HG03439 (cell line): ENCODE measurements at regions not wholly inside any gene's neighbourhood (a gene's known extent, or its start where the extent isn't known, plus 50 kb on each side); places are given as distances from the start of the nearest gene placed in this dataset.
"Not testable (repeated sequence)": the region's sequence is repeated elsewhere in the genome, so short reads cannot be mapped to it uniquely, and the experiment has no call there.

Source experiments
- ATAC-seq: cut with Tn5 transposase; IDR thresholded peaks from one replicate; pipeline ENCODE4 v1.9.1; 2021; ENCODE audit warnings: mild to moderate bottlenecking, moderate library complexity; ENCODE audit not compliant: unreplicated experiment

DNA sequence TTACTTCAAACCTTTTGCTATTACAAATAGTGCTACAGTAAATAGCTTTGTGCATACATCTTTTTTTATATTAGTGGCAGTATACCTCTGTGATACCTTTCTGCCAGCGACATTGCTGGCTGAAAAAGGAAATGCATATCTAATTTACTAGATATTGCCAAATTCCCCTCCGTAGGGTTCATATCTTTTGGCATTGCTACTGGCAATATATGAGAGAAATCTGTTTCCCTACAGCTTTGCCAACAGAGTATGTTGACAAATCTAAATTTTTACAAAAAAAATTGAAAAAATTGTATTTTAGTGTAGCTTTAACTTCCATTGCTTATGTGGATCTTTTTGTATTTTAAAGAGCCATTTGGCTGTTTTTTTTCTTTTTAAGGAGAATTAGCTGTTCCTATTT is 426.7 kb downstream of the TRIB2 start:
- no peak for ATAC-seq

DNA sequence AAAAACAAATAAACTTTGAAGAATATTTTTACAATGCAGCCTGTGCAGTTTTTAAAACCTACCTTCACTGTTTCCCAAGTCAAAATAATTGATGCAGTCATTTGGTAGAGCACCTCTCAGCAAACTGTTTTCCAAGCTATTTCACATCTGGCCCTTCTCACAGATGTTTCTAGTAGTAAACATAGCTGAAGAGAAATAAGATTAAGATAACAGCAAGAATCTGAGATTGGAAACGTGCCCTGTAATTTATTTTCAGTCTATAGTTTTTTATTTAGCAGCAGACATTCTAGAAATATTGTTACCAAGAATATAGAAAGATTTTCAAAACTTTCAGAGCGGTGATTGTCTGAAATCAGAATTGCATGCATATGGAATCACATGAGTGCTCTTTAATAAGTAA is 440.2 kb downstream of the TRIB2 start:
- ATAC-seq = no peak

DNA sequence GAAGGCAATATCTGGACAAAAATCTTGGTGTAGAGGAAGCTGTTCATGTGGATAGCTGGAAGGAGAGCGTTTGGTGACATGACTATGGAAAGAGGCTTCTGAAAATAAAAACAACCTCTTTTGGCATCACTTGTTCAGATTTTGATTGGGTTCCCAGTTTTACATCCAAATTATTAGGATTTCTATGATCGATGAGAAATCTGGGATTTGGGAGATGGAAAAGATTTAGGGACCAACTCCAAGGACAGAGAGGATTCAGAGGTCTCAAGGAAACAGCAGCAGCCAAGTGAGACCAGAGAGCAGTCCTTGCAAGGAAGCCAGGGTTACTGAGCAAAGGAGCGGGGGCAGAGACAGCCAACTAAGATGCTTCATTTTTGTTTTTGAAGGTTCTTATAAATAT is 441.7 kb downstream of the TRIB2 start:
- no peak for ATAC-seq

DNA sequence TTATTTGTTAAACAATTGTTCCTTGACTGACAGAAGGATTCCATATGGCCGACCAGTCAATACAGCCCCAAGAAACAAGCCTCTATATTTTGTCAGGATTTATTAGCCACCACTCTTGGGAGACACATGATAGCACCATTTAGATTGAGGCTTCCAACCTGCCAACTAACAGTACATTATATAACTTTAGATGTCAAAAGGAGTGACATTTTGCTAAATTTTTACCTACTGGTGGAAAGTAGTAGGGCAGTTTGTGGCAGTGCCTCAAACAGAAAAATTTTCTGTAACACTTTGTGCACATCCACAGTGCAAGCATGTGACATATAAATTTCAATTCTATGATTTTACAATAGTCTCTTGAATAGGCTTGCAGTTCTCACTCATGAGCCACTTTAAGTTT is 464.0 kb downstream of the TRIB2 start:
- no peak for ATAC-seq

DNA sequence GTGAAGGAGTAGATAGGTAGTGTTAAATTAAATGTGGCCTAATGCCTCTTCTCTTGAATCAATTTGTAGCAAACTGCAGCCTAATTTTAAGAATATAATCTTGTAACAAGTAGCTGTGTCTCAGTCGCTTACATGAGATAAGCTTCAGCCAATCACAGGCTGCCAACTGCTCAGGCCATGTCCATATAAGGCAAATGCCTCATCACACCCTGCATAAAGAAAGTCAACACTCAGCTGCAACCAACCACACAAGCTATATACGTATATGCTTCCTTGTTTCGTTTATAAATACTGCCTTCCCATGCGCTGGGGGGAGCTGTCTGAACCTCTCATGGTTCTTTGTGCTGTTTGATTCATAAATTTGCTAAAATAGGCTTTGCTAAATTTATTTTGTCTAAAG is 476.3 kb downstream of the TRIB2 start:
- peak; percentile 74 for ATAC-seq

DNA sequence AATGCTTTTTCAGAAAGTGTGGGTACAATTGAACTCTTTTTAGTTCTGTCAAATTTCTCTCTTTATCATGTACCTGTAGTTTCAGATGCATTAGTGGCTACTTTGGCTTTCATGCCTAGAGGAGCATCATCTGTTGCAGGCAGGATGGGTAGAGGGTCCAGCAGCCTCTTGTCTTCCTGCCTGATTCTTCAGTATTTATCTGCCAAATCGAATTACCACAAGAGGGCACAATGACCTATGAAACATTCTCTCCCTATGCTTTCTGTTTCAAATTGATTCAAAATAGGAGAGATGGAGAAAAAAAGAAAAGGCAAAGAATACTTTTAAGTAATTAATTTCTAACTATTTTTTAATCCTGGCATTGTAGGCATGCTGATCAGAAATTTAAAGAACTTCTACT is 477.2 kb downstream of the TRIB2 start:
- peak; percentile 71 for ATAC-seq

DNA sequence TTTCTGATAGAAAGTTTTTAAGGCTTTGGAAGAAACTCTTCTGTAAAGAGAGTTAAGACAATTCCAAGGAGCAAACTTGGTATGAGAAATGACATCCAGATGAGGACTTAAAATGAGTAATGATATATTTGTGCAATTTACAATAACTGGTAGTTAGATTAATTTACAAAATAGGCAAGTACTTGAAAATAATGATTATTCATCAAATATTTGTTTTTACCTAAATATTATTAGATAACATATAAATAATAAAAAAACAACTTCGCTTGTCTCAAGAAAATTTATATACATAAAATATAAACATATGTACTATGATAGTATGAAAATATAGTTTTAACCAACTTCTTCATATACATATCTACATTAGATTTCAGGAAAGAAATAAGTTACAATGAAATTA is 478.5 kb downstream of the TRIB2 start:
- no peak for ATAC-seq

DNA sequence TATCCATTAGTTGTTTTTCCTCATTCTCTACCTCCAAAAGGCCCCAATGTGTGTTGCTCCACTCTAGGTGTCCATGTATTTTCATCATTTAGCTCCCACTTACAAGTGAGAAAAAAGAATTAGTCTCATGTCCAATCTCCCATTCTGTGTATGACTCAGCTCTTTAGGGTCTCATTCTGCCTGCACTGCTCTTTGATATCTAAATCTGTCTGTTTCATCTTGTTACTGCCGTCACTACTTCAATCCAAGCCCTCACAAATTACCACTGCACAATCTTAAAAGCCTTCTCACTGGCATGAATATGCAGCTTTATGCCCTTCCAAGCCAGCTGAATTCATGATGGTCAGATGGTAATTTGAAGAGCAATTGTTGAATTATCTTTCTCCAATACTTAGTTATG is 480.5 kb downstream of the TRIB2 start:
- ATAC-seq = no peak

DNA sequence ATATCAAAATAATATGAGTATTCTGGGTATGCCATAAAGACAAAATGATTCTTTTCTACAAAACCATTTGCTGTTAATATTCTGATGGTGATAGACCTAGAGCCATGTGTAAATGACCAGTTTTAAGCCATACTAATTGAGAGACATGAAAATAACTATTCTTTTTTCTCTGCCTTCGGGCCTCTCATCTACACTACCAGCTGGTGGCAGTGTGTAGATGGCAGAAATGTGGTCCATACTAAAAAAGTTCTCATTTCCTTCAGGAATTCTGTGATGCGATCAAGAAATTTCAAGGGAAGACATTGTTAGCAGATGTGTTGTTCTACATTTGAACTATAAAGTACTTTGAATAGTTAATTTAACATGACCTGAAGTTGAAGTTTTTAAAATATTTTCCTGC is 485.2 kb downstream of the TRIB2 start:
- no peak for ATAC-seq

DNA sequence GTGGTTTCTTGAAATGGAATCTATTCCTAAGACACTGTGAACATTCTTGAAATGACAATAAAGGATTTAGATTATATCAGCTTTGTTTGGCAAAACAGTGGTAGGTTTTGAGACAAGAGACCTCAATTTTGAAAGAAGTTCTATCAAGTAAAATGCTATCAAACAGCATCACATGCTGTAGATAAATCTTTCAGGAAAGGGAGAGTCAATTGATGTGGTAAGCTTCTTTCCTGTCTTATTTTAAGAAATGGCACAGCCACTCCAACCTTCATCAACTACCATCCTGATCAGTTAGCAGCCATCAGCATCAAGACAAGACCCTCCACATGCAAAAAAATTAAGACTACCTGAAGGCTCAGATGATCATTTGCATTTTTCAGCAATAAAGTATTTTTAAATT is 495.4 kb downstream of the TRIB2 start:
- ATAC-seq = no peak

DNA sequence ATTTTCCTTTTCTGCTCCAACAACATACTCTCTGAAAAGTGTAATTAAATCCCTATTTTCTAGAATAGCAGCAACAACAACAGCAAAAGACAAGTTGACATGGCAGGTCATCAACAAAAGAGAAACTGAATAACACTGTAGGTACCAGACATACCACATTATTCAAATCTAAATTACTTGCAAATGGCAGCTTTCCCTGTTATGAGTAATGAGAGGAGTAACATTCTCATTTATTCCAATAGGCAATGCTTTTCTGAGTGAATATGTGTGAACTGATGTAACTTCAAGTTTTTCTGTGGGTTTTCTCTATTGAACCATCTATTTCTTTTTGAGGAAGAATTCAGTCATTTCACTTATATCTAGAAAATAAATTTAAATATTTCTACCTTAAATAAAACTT is 501.5 kb downstream of the TRIB2 start:
- ATAC-seq = no peak

DNA sequence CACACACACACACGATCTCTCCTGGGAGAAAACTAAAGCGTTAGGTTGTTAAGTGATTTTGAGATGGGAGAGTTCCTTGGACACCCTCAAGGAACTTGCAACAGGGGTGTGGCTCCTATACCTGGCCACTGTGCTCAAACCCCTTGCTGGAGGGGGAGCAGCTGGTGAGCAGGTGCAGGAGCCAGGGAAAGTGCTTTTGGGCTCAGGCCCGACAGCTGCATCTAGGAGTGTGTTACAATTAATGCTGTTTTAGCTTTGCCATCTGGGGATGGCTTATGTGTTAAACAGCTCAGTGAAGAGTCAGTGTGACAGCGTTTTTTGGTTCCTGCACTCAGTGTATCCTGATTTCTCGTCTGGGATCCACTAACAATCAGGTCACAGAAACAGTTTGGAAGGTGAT is 510.8 kb downstream of the TRIB2 start:
- ATAC-seq = no peak

DNA sequence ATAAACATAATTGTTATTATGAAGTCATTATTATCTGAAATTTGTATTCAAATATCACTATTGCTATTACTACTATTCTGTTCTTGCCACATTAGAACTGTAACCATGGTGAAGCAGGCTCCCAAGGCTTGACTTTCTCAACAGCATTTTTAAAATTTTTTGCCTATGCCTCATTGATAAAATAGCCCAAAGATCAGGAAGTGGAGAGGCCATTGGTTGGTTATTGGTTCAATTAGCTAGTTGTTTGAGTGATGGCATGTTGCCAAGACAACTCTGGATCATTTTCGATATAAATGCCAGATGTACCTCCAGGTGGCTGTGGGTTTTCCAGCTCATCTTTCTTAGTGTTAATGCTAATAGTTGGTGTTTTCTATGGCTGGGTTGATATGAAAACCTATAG is 513.5 kb downstream of the TRIB2 start:
- ATAC-seq = no peak

DNA sequence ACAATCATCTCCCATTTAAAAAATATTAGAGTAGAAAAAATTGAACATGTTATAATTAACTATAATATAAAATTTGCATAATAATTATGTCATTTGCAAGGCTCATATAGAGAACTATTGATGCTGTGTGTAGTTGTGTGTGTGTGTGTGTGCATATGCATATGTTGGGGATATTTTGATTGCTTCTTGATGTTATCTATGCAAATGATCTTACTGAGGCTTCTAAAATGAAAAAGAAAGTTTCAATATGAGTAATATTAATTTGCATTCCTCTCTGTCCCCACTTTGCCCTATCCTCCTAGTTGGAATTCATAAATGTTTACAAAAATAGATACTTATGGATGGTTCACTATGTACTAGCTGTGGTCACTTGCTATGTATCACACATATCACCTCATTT is 523.3 kb downstream of the TRIB2 start:
- ATAC-seq = no peak

DNA sequence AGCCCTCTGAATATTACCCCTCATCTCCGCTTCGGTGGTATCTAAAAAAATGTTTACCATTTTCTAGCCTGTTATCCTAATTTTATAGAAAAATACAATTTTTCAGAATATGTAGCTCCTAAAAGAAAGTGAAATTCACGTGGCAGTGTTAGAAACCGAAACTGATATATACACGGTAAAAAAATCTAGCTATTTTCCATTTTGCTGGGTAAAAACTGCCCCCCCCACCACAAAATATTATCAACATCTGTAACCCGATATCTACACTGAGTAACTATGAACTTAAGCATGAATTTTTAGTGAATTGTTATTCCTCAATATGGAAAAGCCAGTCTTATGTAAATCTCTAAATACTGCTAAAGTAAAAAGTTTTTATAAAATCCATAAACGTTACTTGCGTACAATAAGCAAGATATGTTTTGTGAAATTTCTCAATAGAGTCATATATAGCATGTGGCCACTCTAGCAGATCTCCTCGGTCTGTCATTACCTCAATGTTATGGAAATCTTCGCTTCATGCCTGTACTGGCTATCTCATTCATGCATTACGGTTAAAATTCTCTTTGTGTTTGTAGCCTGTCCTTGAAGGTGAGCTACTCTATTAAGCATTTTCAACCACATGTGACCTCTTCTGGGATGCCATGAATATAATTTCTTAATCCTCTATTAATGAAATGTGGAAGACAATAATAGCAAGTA is 524.2 kb downstream of the TRIB2 start:
- ATAC-seq = peak; percentile 70

DNA sequence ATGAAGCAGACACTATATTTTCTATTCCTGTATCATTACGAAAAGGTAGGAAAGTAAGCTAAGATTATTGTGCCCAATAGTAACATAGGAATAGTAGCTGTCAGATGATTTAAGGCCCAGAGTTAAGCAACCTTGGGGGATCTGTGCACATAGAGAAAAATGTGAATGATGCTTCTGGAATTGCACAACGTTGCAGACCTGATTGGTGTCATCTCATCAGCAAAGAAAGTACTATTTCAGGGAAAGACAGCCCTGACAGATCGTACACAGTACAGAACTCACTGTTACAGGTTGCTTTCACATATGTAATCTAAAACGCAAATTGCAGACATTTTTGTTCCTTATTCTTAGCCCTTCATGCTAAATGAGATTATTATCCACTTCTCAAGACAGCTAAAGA is 535.9 kb downstream of the TRIB2 start:
- ATAC-seq = no peak

DNA sequence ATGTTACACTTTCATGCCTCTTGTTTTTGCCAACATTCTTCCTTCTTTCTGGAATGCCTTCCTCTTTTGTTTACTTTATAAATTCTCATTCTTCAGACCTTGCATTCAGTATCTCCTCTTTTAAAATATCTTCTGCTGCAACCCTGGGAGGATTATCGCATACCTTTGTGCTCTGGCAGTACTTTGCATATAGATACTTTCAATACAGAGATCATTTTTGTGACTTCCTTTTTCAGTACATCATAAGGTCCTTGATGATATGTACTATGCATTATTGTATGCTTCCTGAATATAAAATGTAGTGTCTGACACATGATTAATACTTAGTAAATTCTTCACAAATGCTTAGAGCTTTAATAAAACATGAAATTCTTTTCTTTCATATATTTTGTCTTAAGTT is 538.7 kb downstream of the TRIB2 start:
- no peak for ATAC-seq

DNA sequence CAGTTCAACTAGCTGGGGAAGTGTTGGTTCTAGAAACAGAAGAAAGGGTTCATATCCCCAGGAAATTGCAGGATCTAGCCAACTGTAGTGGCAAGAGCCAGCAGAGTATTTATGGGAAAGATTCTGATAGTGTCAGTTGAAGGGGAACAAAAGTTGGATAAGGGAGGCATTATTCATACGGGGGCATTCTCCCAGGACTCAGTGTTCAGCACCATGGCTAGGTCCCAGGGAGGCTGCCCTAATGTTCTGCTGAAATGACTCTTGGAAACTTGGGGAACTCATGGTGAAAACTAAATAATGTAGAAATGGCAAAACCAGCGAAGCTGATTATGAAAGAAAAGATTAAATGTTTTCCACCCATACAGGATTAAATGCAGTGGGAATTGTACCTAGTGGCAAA is 543.7 kb downstream of the TRIB2 start:
- no peak for ATAC-seq

DNA sequence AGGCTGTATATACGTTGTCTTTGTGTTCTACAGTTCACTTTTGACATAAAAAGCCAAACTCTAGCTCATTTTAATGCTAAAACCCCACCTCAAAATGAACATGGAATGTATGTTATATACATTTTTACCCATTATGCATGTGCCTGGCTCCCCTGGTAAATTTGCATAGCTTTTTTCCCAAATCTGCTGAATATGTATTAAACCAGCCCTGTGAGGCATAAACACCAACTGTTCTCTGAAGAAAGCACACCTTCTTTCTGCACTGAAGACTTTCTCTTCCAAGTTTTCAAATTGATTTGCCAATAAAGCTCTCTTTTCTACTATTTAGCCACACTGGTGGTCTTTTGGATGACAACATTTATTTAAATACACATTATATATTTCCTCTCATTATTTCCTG is 549.4 kb downstream of the TRIB2 start:
- no peak for ATAC-seq

DNA sequence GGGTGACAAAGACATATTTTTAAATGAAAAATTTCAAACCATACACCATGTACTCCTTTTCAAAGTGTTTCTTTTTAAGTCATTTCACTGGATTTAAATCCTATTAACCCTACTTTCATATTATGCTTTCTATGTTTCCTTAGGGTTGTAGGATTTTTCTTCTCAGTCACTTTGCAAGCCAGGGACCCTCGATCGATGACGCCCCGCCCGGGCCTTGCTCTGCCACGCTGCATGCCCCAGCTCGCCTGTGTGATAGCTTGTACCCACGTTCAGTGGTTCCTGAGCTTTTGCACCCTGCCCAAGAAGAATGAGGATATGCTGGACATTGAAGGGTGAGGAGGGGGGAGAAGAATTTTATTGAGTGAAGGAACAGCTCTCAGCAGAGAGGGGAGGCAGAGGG is 568.0 kb downstream of the TRIB2 start:
- no peak for ATAC-seq

DNA sequence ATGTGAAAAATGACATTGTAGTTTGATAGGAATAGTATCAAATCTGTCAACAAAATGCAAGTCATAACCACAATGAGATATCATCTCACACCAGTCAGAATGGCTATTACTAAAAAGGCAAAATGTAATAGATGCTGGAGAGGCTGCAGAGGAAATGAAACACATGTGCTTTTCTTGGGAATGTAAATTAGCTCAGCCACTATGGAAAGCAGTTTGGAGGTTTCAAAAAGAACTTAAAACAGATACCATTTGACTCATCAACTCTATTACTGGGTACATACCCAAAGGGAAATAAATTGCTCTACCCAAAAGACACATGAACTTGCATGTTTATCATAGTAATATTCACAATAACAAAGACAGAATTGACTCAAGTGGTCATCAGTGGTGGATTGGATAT is 572.6 kb downstream of the TRIB2 start:
- ATAC-seq = no peak

DNA sequence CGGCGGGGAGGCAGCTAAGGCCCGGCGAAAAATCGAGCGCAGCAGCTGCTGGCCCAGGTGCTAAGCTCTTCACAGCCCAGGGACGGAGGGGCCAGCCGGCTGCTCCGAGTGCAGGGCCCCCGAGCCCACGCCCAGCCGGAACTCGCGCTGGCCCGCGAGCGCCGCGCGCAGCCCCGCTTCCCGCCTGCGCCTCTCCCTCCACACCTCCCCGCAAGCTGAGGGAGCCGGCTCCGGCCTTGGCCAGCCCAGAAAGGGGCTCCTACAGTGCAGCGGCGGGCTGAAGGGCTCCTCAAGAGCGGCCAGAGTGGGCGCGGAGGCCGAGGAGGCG is 591.7 kb downstream of the TRIB2 start:
- ATAC-seq = not testable (repeated sequence)

DNA sequence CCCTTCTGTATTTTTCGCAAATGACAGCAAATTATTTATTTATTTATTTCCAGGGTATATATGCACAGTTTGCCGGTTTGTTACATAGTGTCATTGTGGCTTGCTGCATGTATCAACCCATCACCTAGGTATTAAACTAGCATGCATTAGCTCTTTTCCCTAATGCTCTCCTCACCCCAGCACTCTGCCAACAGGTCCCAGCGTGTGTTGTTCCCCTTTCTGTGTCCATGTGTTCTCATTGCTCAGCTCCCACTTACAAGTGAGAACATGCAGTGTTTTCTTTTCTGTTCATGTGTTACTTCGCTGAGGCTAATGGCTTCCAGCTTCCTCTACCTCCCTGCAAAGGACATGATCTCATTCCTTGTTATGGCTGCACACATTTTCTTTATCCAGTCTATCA is 592.3 kb downstream of the TRIB2 start:
- no peak for ATAC-seq

DNA sequence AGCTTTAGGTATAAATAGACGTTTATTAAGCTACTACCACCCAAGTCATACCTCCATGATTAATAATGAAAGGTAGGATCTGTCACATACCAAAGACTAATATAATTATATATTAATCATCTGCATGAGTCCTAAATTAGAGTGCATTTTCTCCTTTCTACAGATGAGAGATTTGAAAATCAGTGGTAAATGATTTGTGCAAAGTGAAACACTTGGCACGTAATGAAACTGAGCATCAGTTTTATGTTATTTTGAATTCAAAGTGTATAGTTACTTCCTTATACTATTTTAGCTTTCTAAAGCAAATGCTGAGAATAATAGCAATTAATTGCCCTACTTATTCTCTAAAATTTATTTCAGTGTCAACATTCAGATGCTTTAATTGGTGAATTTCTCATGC is 615.3 kb downstream of the TRIB2 start:
- ATAC-seq = no peak
